NCI-H2081 (cell line): ENCODE measurements at regions not wholly inside any gene's neighbourhood (a gene's known extent, or its start where the extent isn't known, plus 50 kb on each side); places are given as distances from the start of the nearest gene placed in this dataset.
"Not testable (repeated sequence)": the region's sequence is repeated elsewhere in the genome, so short reads cannot be mapped to it uniquely, and the experiment has no call there.

Source experiments
- DNase-seq, 2 experiments: peaks; one replicate each; lab custom pipeline; 2025; lab: John Stamatoyannopoulos, UW

DNA sequence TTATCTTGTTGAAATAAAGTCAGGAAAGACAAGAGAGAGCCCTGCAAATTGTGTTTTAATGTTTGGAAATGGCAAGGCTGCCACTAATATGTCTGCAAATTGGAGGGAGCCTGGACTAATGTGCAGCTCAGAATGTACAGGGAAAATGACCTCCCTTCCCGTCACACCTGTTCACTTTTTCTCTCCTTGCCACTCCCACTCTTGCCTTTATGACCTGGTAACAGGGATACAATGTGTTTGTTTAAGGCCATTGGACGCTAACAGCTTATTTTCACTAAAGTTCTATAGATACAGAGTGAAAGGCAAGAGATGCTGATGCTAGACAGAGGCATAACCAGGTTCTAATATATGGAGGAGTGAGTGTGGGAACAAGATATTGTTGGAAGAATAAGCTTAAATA lies 203.9 kb downstream of the RAB38 start:
- no peak for DNase-seq

DNA sequence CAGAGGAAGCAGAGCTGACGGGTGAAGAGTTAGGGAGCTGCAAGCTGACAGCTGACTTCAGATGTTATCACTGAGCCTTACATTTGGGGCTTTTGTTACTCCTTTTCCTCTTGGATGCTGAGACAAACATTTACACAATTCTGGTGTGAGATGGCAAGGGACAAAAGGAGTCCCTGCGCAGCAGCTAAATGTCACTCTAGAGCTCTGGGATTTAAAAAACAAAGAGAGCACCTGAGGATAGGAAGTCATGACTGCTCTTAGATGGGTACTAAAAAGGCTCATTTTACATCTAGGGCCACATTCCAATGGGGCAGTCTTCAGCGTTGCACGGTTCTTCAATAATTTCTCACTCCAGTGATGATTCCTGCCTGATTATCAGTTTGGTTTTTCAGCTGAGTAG lies 204.5 kb downstream of the RAB38 start:
- no peak for DNase-seq

DNA sequence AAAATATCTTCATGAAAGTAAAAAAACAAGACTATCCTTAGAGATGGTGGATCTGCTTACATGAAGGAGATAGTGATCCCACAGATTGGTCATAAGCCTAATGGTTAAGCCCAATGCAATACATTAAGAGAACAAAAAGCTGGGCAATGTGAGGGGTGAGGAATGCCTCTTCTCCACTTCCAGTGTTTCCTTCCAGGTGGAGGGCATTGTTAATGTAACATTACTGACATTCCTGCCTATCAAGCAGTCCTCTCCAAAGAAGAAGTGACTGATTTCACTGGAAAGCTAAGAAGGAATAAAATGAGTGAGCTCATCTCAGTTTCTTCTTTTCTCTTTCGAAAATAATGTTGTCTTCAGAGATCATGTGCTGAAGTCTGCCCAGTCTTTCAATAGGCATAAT lies 207.8 kb downstream of the RAB38 start:
- DNase-seq = no peak

DNA sequence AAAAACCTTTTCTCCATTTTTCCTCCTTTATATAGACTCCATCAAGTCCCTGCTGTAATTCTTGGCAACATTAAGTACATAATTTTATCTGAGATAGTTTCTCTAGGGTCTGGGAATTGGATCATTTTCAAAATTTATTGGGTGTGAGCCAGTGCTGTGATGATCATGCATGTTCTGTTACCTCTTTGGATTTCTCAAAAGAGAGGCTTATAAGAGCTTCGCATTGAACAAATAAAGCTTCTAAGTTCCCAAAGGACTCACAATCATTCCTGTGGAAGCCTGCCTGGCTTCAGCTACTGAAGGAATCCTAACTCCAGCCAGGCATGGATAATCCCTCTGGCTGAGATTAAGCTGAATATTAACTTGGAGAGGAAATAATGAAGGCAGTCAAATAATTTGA lies 208.5 kb downstream of the RAB38 start:
- DNase-seq = no peak

GRCh38 chr11:87966216-87966615 lies 209.0 kb downstream of the RAB38 start:
- DNase-seq = no peak

DNA sequence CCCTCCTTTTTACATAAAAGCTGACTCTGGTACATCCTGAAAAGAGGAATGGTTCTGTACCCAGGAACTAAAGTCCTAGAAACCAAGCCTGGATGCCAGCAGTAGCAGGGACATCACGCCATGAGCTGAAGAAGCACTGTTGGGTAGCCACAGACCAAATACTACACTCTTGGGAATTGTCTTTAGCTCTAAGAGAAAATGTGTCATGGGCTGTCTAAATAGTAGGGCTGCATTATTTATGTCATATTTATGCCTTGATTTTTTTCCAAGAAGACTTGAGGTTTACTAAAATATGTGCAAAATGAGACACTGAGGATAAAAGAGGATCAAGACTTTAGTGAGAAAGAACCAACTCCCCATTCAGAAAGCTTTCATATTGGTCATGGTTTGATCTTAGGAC lies 213.6 kb downstream of the RAB38 start:
- DNase-seq = no peak

- peak; percentile 44 to 83 for DNase-seq
Observed at GRCh38 chr11:87957961-87958360, 217.3 kb downstream of the RAB38 start.

DNA sequence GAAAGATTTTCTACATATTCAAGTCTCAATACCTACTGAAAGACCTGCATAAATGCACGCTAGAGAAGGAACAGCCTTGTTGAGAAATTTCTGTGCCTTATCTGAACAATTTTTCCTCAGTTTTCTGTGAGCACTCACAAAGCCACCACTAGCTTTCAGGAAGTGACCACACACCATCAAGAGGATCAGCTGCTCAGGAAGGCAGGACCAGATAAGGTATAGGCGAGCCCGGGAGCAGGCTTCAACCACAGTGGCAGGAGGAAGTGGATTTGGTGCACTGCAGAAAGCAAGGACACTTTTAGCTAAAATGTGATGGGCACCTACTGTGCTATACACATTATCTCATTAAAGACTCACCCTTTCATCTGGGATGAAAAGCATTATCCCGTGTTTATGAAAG lies 220.8 kb downstream of the RAB38 start:
- DNase-seq = no peak

- DNase-seq = no peak
Observed at GRCh38 chr11:87942786-87943185, 232.5 kb downstream of the RAB38 start.

GRCh38 chr11:87934182-87934581 lies 241.1 kb downstream of the RAB38 start:
- DNase-seq = no peak

GRCh38 chr11:87926250-87926970 lies 248.8 kb downstream of the RAB38 start:
- DNase-seq = no peak

GRCh38 chr11:87924125-87924524 lies 251.1 kb downstream of the RAB38 start:
- DNase-seq = no peak

DNA sequence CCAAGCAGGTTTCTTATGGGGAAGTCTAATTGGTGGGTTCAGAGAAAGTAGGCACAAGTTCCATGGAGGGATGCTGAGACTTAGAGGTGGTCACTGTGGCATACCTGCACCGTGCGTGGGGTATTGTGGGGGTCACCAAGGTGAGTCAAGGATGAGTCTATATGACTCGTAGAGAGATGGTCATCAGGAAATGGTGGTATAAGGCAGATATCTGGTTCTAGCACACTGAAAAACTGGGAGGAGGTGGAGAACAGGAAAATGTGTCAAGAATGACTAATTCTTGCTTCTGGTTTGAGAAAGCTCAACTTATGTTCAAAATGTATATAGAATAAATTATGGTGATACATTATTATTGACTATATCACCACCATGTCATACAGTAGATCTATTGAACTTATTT lies 258.1 kb downstream of the RAB38 start:
- no peak for DNase-seq

DNA sequence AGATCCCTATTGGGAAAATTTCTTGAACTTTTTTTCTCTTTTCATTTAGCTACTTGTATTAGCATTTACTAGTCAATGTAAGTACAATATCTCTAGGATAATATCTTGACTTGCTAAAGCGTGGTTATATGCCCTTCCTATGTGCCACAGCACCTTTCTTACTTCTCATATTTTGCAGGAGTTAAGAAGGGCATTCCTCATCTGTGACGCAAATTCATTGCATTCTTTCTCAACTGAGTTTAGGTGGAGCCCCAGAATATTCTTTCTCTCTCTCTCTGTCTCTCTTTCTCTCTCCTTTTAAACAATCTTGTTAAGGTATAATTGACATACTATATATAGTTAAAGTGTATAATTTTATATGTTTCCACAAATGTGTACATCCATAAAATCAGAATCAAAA lies 266.1 kb downstream of the RAB38 start:
- no peak for DNase-seq

DNA sequence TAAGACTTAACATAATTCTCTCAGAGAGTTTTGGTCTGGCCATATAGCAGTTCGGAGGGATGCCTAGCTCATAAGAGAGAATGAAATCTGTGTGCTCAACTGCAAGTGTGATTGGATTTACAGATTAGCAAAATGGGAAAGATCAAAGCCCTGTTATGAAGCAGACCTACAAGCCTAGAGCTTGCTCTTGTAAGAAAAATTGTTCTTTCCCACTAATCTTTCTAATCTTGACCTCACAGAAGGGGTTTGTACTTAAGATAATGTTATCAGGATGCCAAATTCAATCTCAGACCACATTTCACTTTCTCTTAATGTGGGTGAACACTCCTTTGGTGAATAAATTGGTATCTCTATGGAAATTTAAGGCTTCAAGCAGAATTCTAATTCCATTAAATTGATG lies 267.2 kb downstream of the RAB38 start:
- DNase-seq = no peak

- no peak for DNase-seq
Observed at GRCh38 chr11:87903345-87903744, 271.9 kb downstream of the RAB38 start.

- DNase-seq = no peak
Observed at GRCh38 chr11:87901341-87901740, 273.9 kb downstream of the RAB38 start.

GRCh38 chr11:87897921-87898320 lies 277.3 kb downstream of the RAB38 start:
- no peak for DNase-seq

GRCh38 chr11:87897071-87897470 lies 278.2 kb downstream of the RAB38 start:
- DNase-seq = no peak

DNA sequence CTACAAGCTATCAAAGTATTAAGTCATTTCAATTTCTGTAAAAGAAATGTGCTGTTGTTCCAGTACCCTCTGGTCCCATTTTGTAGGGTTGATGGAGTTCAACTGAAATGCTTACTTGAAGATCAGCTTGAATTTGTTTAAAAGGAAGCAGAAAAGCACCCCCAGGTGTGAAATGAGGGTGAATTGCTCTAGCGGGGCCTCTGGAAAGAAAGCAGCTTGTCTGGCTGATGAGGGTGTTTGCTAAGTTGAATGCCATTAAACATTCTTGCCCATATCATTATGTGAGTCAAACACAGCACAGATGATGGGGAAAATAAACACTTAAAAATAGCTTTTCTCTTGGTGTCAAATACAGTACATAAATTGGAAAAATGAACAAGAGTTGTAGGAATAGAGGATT lies 280.3 kb downstream of the RAB38 start:
- no peak for DNase-seq

GRCh38 chr11:87892291-87892690 lies 283.0 kb downstream of the RAB38 start:
- no peak for DNase-seq

- DNase-seq = no peak
Observed at GRCh38 chr11:87889126-87889525, 286.1 kb downstream of the RAB38 start.

DNA sequence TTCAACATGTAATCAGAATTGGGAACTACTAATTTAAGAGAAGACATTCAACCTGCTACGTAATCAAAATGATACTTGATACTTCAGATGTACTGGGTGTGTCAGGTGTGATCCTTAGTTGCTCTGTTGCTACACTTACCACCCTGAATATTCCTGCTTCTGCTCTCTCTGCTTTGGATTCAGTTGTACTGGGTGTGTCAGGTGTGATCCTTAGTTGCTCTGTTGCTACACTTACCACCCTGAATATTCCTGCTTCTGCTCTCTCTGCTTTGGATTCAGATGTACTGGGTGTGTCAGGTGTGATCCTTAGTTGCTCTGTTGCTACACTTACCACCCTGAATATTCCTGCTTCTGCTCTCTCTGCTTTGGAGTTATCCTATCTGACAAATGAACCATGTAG lies 290.2 kb downstream of the RAB38 start:
- not testable (repeated sequence) for DNase-seq

DNA sequence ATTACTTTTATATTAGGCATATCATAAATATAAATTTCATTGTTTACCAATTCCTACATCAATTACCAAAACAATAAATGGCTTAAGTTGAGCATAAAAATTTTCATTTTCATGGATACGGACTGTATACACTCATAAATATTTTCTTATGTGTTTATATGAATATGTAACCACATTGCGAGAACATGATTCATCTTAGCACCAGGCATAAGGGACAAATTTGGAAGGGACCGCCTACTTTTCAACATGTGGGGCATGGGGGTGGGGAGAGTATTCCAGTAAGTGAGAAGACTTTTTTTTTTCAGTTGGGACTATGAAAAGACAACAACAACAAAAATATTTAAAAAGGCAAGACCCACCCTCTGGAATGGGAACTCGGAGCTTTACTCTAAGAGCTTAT lies 296.1 kb downstream of the RAB38 start:
- DNase-seq = no peak
